ENCODE measurements at regions not wholly inside any gene's neighbourhood (a gene's known extent, or its start where the extent isn't known, plus 50 kb on each side); places are given as distances from the start of the nearest gene placed in this dataset.
"Not testable (repeated sequence)": the region's sequence is repeated elsewhere in the genome, so short reads cannot be mapped to it uniquely, and the experiment has no call there.

DNA sequence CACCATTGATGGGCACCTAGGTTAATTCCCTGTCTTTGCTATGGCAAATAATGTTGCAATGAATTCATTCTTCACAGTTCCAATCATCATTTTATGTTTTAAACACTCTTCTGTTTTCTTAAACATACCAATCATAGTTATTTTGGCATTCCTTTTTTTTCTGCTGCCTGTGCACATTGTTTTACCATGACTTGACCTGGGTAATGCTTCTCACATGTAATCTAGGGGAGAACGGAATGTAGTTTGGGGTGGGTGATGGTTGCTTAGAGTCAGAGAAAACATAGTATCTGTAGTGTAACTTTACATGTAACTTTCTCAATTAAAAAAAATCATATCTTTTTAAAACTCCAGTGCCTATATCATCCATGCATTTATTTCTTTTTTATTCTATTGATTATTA, 1945.3 kb upstream of the RAG2 start:
- Histone ChIP-seq H3K27ac (no peak overlapping the region), H3K4me3 (no peak overlapping the region)
- DNase-seq (ENCODE audit: low spot score) = no peak
- no peak for TF ChIP-seq CTCF (IDR thresholded peaks at IDR 0.05)

DNA sequence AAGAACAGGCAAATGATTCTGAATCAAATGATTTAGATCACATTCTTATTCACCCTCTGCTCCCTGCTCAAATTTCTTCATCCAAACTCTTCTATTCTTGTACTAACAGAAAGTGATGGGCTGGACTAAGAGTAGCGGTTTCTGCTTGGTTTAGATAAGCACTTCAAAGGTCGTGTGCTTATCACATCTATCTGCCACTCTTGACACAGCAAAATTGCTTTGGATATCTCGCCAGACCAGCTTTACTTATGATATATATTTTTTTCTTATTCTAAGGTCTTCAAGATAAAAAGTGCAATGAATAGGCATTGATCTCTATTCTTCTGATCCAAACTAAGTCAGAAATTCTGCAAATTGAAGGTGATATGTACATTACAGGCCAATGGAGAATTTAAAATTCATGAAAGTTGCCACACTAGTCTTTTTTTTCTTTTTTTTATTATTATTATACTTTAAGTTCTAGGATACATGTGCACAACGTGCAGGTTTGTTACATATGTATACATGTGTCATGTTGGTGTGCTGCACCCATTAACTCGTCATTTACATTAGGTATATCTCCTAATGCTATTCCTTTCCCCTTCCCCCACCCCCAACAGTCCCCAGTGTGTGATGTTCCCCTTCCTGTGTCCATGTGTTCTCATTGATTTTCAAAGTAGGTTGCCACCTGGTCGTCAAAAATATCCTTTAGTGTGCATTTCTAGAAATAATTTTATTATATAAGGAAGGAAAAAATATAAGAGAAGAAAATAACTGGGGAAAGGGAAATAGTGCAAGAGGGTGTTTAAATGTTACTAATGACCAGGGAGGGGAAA, 1941.0 kb upstream of the RAG2 start:
- no peak for DNase-seq (ENCODE audit: low spot score)
- Histone ChIP-seq H3K27ac (no peak overlapping the region), H3K4me3 (no peak overlapping the region)
- no peak for TF ChIP-seq CTCF (IDR thresholded peaks at IDR 0.05)

DNA sequence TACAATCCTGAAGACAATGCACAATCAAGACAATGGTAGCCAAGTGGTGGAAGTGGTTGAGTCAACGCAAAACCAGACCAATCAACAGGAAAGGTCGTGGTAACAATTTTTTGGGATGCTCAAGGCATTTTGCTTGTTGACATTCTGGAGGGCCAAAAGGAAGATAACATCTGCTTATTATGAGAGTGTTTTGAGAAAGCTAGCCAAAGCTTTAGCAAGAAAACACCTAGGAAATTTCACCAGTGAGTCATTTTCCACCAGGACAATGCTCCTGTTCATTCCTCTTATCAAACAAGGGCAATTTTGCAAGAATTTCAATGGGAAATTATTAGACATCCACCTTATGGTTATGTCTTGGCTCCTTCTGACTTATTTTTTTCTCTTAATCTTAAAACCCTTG, 1932.2 kb upstream of the RAG2 start:
- no peak for DNase-seq (ENCODE audit: low spot score)
- TF ChIP-seq CTCF (IDR thresholded peaks at IDR 0.05) = no peak
- H3K4me3 ChIP-seq = no peak overlapping the region

DNA sequence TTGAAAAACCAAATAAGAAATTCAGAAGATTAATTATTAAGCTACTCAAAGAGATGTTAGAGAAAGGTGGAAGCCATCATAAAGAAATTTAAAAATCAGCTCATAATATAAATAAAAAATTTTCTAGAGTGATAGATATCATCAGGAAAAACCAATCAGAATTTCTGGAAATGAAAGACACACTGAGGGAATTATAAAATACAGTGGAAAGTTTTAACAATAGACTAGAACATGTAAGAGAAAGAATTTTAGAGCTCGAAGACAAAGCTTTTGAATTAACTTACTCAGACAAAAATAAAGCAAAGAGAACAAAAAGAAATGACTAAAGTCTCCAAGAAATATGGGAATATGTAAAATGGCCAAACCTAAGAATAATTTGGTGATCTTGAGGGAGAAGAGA, 1926.9 kb upstream of the RAG2 start:
- Histone ChIP-seq H3K4me3 (no peak overlapping the region), H3K27ac (no peak overlapping the region)
- DNase-seq (ENCODE audit: low spot score) = no peak
- TF ChIP-seq CTCF (IDR thresholded peaks at IDR 0.05) = no peak

More for the DNA sequence above, 1932.2 kb upstream of the RAG2 start:
- H3K27ac ChIP-seq = no peak overlapping the region

- no peak for DNase-seq (ENCODE audit: low spot score)
- no peak for TF ChIP-seq CTCF (IDR thresholded peaks at IDR 0.05)
- no peak overlapping the region for H3K4me3 ChIP-seq
- no peak overlapping the region for H3K27ac ChIP-seq
Measured at GRCh38 chr11:38517991-38518390, 1920.0 kb upstream of the RAG2 start.

GRCh38 chr11:38512830-38513229, 1914.8 kb upstream of the RAG2 start:
- H3K4me3 ChIP-seq; DNase-seq (ENCODE audit: low spot score); H3K27ac ChIP-seq: not testable (repeated sequence)

DNA sequence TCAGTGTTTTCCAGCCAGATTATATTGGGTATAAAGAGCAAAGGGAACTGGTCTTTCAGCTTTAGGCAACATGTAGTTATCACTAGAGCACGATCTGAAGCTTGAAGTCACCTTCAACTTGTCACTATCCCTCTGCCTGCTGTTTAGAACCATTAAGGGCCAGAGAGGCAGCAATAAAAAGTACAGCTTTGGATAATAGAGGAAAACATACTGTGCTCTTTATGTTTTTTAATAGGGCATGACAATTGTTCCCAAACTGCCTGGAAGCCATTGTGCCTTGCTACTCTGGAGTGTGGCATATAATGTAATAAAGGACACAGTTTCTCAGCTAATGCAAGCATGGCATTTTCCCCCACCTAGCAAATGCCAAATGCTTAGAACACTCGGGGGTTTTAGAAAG, 1912.0 kb upstream of the RAG2 start:
- DNase-seq (ENCODE audit: low spot score) = no peak
- Histone ChIP-seq H3K27ac (no peak overlapping the region), H3K4me3 (no peak overlapping the region)
- no peak for TF ChIP-seq CTCF (IDR thresholded peaks at IDR 0.05)

Data from coronary artery (tissue), 2 donors.